HEK293 (cell line): ENCODE measurements at regions not wholly inside any gene's neighbourhood (a gene's known extent, or its start where the extent isn't known, plus 50 kb on each side); places are given as distances from the start of the nearest gene placed in this dataset.

ENCODE experiments used
- CTCF ChIA-PET: fragments of 350-600 bp; formaldehyde crosslinking; extraction: SDS; loops from one replicate; lab custom pipeline; 2021; ENCODE audit warnings: antibody characterized with exemption; lab: Yijun Ruan, JAX
- POLR2A ChIA-PET: fragments of 300-600 bp; formaldehyde crosslinking; extraction: SDS; loops from one replicate; lab custom pipeline; 2020; ENCODE audit warnings: antibody characterized with exemption, inconsistent platforms; lab: Yijun Ruan, JAX
- H3K27ac ChIP-seq: fragments of 200-500 bp; sonication (Bioruptor generic); 2 replicates; pipeline ENCODE4 v1.5.1; 2014; ENCODE audit warnings: low read depth, low read length, control low read depth, inconsistent platforms; ENCODE audit errors: extremely low read depth
- H3K36me3 ChIP-seq, 2 experiments: fragments of 200-500 bp in 1 of 2; sonication (Bioruptor generic) in 1 of 2; 1 replicate in 1 of 2; 2 replicates in 1 of 2; pipeline ENCODE4 v1.5.1; 2014 to 2017; ENCODE audit warnings: inconsistent platforms in 2 of 2, low read length in 2 of 2; ENCODE audit not compliant: control insufficient read depth in 2 of 2, insufficient read depth in 1 of 2
- H3K4me1 ChIP-seq: fragments of 200-500 bp; sonication (Bioruptor generic); 2 replicates; pipeline ENCODE4 v1.5.1; 2014; ENCODE audit warnings: mild to moderate bottlenecking, low read length, inconsistent platforms; ENCODE audit not compliant: control insufficient read depth, insufficient read depth
- H3K4me3 ChIP-seq: 2 replicates; pipeline ENCODE4 v1.5.1; 2011; ENCODE audit warnings: low read depth, mild to moderate bottlenecking, control low read depth, low read length, moderate library complexity
- H3K9me3 ChIP-seq: fragments of 200-500 bp; sonication (Bioruptor generic); 2 replicates; pipeline ENCODE4 v1.5.1; 2014; ENCODE audit warnings: low read depth, low read length, inconsistent platforms; ENCODE audit not compliant: control insufficient read depth, insufficient read depth
- GFI1B ChIP-seq: fragments of 450-650 bp; formaldehyde crosslinking; IDR thresholded peaks from 2 replicates; pipeline ENCODE4 v1.5.1; 2016; ENCODE audit warnings: missing biosample characterization, missing genetic modification characterization
- GLI4 ChIP-seq: fragments of 450-650 bp; formaldehyde crosslinking; IDR thresholded peaks from 2 replicates; pipeline ENCODE4 v1.5.1; 2016; ENCODE audit warnings: missing biosample characterization, missing genetic modification characterization
- KLF10 ChIP-seq: fragments of 450-650 bp; IDR thresholded peaks from 2 replicates; pipeline ENCODE4 v1.5.1; 2018; ENCODE audit warnings: missing biosample characterization, mild to moderate bottlenecking, missing genetic modification characterization
- OVOL3 ChIP-seq: fragments of 450-650 bp; formaldehyde crosslinking; IDR thresholded peaks from 2 replicates; pipeline ENCODE4 v1.5.1; 2016; ENCODE audit warnings: missing biosample characterization, missing genetic modification characterization
- RBAK ChIP-seq: fragments of 450-650 bp; formaldehyde crosslinking; IDR thresholded peaks from 2 replicates; pipeline ENCODE4 v1.5.1; 2016; ENCODE audit warnings: missing biosample characterization, missing genetic modification characterization
- REPIN1 ChIP-seq: fragments of 450-650 bp; formaldehyde crosslinking; IDR thresholded peaks from 2 replicates; pipeline ENCODE4 v1.5.1; 2017; ENCODE audit warnings: missing biosample characterization, missing genetic modification characterization, low read depth
- ZBTB17 ChIP-seq: fragments of 450-650 bp; formaldehyde crosslinking; IDR thresholded peaks from 2 replicates; pipeline ENCODE4 v1.5.1; 2016; ENCODE audit warnings: missing biosample characterization, missing genetic modification characterization
- ZBTB48 ChIP-seq: fragments of 450-650 bp; formaldehyde crosslinking; IDR thresholded peaks from 2 replicates; pipeline ENCODE4 v1.5.1; 2016; ENCODE audit warnings: missing biosample characterization, missing genetic modification characterization
- ZBTB6 ChIP-seq: fragments of 450-650 bp; formaldehyde crosslinking; IDR thresholded peaks from 2 replicates; pipeline ENCODE4 v1.5.1; 2017; ENCODE audit warnings: missing biosample characterization, missing genetic modification characterization
- ZNF112 ChIP-seq: fragments of 450-650 bp; formaldehyde crosslinking; IDR thresholded peaks from 2 replicates; pipeline ENCODE4 v1.5.0; 2017; ENCODE audit warnings: missing biosample characterization, missing genetic modification characterization
- ZNF132 ChIP-seq: fragments of 450-650 bp; formaldehyde crosslinking; IDR thresholded peaks from 2 replicates; pipeline ENCODE4 v1.5.1; 2017; ENCODE audit warnings: missing biosample characterization, missing genetic modification characterization, borderline replicate concordance
- ZNF146 ChIP-seq: fragments of 450-650 bp; formaldehyde crosslinking; IDR thresholded peaks from 2 replicates; pipeline ENCODE4 v1.5.1; 2016; ENCODE audit warnings: missing biosample characterization, missing genetic modification characterization
- ZNF175 ChIP-seq: fragments of 450-650 bp; formaldehyde crosslinking; IDR thresholded peaks from 2 replicates; pipeline ENCODE4 v1.5.1; 2016; ENCODE audit warnings: missing biosample characterization, missing genetic modification characterization
- ZNF19 ChIP-seq: fragments of 450-650 bp; formaldehyde crosslinking; IDR thresholded peaks from 2 replicates; pipeline ENCODE4; 2016; ENCODE audit warnings: missing biosample characterization, missing genetic modification characterization, low read depth
- ZNF473 ChIP-seq: fragments of 450-650 bp; formaldehyde crosslinking; IDR thresholded peaks from 2 replicates; pipeline ENCODE4 v1.5.1; 2017; ENCODE audit warnings: missing biosample characterization, missing genetic modification characterization
- ZNF48 ChIP-seq: fragments of 450-650 bp; formaldehyde crosslinking; IDR thresholded peaks from 2 replicates; pipeline ENCODE4 v1.5.1; 2016; ENCODE audit warnings: missing biosample characterization, missing genetic modification characterization
- ZNF626 ChIP-seq: fragments of 450-650 bp; sonication (Bioruptor Pico); formaldehyde crosslinking; IDR thresholded peaks from 2 replicates; pipeline ENCODE4 v1.5.1; 2018; ENCODE audit warnings: missing biosample characterization, missing genetic modification characterization, inconsistent platforms
- ZNF791 ChIP-seq: fragments of 450-650 bp; formaldehyde crosslinking; IDR thresholded peaks from 2 replicates; pipeline ENCODE4 v1.5.1; 2016; ENCODE audit warnings: missing biosample characterization, missing genetic modification characterization
- ZSCAN30 ChIP-seq: fragments of 450-650 bp; IDR thresholded peaks from 2 replicates; pipeline ENCODE4 v1.5.1; 2018; ENCODE audit warnings: missing biosample characterization, mild to moderate bottlenecking, missing genetic modification characterization, moderate library complexity
- TF ChIP-seq, protein P1 (sequence below): fragments of 450-650 bp; formaldehyde crosslinking; IDR thresholded peaks from 2 replicates; pipeline ENCODE4 v1.5.1; 2016; ENCODE audit warnings: missing biosample characterization, missing genetic modification characterization
- TF ChIP-seq, protein P2 (sequence below): IDR thresholded peaks from 2 replicates; pipeline ENCODE4 v1.6.1; 2011; ENCODE audit warnings: mild to moderate bottlenecking, low read depth, low read length, borderline replicate concordance
- TF ChIP-seq, protein P3 (sequence below): fragments of 450-650 bp; IDR thresholded peaks from 2 replicates; pipeline ENCODE4 v1.5.1; 2018; ENCODE audit warnings: missing biosample characterization, mild to moderate bottlenecking, missing genetic modification characterization
- TF ChIP-seq, protein P4 (sequence below): fragments of 450-650 bp; formaldehyde crosslinking; IDR thresholded peaks from 2 replicates; pipeline ENCODE4 v1.5.1; 2017; ENCODE audit warnings: missing biosample characterization, missing genetic modification characterization

DNA sequence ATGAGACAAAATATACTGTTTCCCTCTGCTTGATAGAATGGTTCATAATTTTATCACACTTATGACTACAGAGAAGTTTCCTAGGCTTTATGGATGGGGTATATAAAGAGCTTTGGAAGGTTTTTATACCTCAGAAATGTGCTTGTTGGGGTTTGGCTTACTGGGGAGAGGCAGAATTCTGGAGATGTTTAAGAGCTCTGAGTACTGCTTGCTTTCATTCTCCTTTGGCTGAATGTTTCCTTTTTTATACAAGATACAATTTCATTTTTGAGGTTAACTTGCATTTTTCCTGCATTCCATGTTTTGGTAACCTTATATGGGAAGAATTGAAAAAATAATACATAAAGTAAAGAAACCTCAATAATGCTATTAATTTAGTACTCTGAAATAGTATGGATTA lies 157.7 kb upstream of the COL11A1 start (continued):
- no peak for TF ChIP-seq ZBTB6 (tag by site-specific recombination)

- H3K4me1 ChIP-seq = no peaks in the 10 kb centered on the region
- no peaks in the 10 kb centered on the region for H3K36me3 ChIP-seq
- TF ChIP-seq ZNF132 (tag by site-specific recombination) = no peak
- TF ChIP-seq ZNF48 (tag by site-specific recombination) = no peak
- no peak for TF ChIP-seq ZNF626
- no peak for TF ChIP-seq GLI4
- no peak for TF ChIP-seq RBAK
- TF ChIP-seq, protein P1, sequence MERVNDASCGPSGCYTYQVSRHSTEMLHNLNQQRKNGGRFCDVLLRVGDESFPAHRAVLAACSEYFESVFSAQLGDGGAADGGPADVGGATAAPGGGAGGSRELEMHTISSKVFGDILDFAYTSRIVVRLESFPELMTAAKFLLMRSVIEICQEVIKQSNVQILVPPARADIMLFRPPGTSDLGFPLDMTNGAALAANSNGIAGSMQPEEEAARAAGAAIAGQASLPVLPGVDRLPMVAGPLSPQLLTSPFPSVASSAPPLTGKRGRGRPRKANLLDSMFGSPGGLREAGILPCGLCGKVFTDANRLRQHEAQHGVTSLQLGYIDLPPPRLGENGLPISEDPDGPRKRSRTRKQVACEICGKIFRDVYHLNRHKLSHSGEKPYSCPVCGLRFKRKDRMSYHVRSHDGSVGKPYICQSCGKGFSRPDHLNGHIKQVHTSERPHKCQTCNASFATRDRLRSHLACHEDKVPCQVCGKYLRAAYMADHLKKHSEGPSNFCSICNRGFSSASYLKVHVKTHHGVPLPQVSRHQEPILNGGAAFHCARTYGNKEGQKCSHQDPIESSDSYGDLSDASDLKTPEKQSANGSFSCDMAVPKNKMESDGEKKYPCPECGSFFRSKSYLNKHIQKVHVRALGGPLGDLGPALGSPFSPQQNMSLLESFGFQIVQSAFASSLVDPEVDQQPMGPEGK = no peak
- no peak for TF ChIP-seq REPIN1 (tag by site-specific recombination)
- TF ChIP-seq GFI1B (tag by site-specific recombination) = no peak
- TF ChIP-seq KLF10 (tag by site-specific recombination) = no peak
- no peak for TF ChIP-seq ZNF112 (tag by site-specific recombination)
- TF ChIP-seq, protein P2, sequence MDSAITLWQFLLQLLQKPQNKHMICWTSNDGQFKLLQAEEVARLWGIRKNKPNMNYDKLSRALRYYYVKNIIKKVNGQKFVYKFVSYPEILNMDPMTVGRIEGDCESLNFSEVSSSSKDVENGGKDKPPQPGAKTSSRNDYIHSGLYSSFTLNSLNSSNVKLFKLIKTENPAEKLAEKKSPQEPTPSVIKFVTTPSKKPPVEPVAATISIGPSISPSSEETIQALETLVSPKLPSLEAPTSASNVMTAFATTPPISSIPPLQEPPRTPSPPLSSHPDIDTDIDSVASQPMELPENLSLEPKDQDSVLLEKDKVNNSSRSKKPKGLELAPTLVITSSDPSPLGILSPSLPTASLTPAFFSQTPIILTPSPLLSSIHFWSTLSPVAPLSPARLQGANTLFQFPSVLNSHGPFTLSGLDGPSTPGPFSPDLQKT = no peak
- H3K27ac ChIP-seq = no peak overlapping the region
- ChIA-PET POLR2A (no interaction called here), CTCF (interaction anchor here (0.7 kb wide), 1 partner anchor 212 kb away, joined by 3 read pairs; no protein-coding TSS in a partner anchor)
- no peak overlapping the region for H3K4me3 ChIP-seq
- no peaks in the 10 kb centered on the region for H3K9me3 ChIP-seq
Measured at GRCh38 chr1:103265551-103265950, 157.2 kb upstream of the COL11A1 start.

- TF ChIP-seq ZBTB48 (tag by site-specific recombination) (no peak), ZNF19 (tag by site-specific recombination) (no peak), ZNF791 (tag by site-specific recombination) (no peak)
- TF ChIP-seq, protein P3, sequence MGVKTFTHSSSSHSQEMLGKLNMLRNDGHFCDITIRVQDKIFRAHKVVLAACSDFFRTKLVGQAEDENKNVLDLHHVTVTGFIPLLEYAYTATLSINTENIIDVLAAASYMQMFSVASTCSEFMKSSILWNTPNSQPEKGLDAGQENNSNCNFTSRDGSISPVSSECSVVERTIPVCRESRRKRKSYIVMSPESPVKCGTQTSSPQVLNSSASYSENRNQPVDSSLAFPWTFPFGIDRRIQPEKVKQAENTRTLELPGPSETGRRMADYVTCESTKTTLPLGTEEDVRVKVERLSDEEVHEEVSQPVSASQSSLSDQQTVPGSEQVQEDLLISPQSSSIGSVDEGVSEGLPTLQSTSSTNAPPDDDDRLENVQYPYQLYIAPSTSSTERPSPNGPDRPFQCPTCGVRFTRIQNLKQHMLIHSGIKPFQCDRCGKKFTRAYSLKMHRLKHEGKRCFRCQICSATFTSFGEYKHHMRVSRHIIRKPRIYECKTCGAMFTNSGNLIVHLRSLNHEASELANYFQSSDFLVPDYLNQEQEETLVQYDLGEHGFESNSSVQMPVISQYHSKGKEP (tag by site-specific recombination) = no peak
- no peaks in the 10 kb centered on the region for H3K9me3 ChIP-seq
- H3K4me3 ChIP-seq = no peak overlapping the region
- ChIA-PET CTCF (no interaction called here), POLR2A (no interaction called here)
- H3K27ac ChIP-seq = no peak overlapping the region
- no peaks in the 10 kb centered on the region for H3K4me1 ChIP-seq
- H3K36me3 ChIP-seq = no peaks in the 10 kb centered on the region
Measured at GRCh38 chr1:103259982-103260381, 151.7 kb upstream of the COL11A1 start.

DNA sequence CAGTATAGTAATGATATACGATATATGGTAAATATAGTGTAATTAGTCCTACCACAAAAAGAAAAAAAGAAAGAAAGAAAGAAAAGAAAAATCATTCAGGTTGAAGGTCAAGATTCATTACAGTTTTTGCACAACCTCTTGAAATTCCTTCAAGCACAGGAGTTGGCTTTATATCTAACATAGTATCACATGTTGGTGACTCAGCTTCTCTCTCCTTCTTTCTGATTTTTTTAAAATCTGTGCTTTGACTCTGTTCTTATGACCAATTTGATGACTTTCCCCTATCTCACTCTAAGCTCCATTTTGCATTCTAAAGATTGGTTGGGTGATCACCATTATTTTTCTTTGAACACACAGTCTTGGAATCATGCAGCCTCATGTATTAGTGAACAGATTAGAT lies 148.2 kb upstream of the COL11A1 start:
- Histone ChIP-seq H3K9me3 (no peaks in the 10 kb centered on the region), H3K4me1 (no peaks in the 10 kb centered on the region), H3K4me3 (no peak overlapping the region), H3K27ac (no peak overlapping the region), H3K36me3 (no peaks in the 10 kb centered on the region)
- CTCF ChIA-PET = no interaction called here
- POLR2A ChIA-PET = no interaction called here
- TF ChIP-seq, protein P4, sequence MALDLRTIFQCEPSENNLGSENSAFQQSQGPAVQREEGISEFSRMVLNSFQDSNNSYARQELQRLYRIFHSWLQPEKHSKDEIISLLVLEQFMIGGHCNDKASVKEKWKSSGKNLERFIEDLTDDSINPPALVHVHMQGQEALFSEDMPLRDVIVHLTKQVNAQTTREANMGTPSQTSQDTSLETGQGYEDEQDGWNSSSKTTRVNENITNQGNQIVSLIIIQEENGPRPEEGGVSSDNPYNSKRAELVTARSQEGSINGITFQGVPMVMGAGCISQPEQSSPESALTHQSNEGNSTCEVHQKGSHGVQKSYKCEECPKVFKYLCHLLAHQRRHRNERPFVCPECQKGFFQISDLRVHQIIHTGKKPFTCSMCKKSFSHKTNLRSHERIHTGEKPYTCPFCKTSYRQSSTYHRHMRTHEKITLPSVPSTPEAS (tag by site-specific recombination) = no peak
- TF ChIP-seq ZBTB17 (tag by site-specific recombination) (no peak), ZSCAN30 (no peak), ZNF175 (no peak), ZNF473 (tag by site-specific recombination) (no peak), OVOL3 (tag by site-specific recombination) (no peak), ZNF146 (tag by site-specific recombination) (no peak)
- TF ChIP-seq, protein P3 (tag by site-specific recombination) = no peak
